K562 (cell line): ENCODE measurements at regions not wholly inside any gene's neighbourhood (a gene's known extent, or its start where the extent isn't known, plus 50 kb on each side); places are given as distances from the start of the nearest gene placed in this dataset.

Experiments
- ATAC-seq: fragments of 200-7000 bp; cut with Tn5 transposase; 3 replicates; pipeline ENCODE4 v1.9.1; 2020; ENCODE audit warnings: moderate library complexity
- BruUV-seq: library from RNA; stranded (reverse); fragments of 400-500 nt; replicated peaks from 2 replicates; lab custom pipeline; 2021; lab: Mats Ljungman, UMichigan
- CTCF ChIA-PET: fragments of 300-600 bp; formaldehyde crosslinking; extraction: SDS; loops from one replicate; lab custom pipeline; 2021; ENCODE audit warnings: low intra/inter-chr PET ratio; lab: Yijun Ruan, JAX
- POLR2A ChIA-PET: fragments of 300-600, 350-650 bp; sonication (Branson Sonifier 250); formaldehyde crosslinking; extraction: SDS; loops from one replicate; lab custom pipeline; 2021; ENCODE audit warnings: antibody characterized with exemption, inconsistent platforms; lab: Yijun Ruan, JAX
- DNase-seq, 4 experiments: peaks; one replicate each; pipeline versions ENCODE4 v3.0.0 to v3.0.0-alpha.2; 2011 to 2018; ENCODE audit warnings: low spot score in 3 of 4, mixed read lengths in 3 of 4; ENCODE audit errors: extremely low read depth in 1 of 4
- FAIRE-seq: peaks from 2 replicates; lab custom pipeline; 2011; peaks lifted over from hg19 to GRCh38; lab: Jason Lieb, UNC
- H2AFZ ChIP-seq: 2 replicates; pipeline ENCODE4 v1.6.0; 2011; ENCODE audit warnings: low read depth, low read length, control low read depth, inconsistent platforms
- H3K27ac ChIP-seq: fragments of 200-600 bp; 3 replicates; pipeline ENCODE4 v1.8.0; 2011; ENCODE audit warnings: low read depth, mild to moderate bottlenecking, control low read depth, inconsistent platforms, low read length, moderate library complexity, mixed read lengths; ENCODE audit errors: extremely low read depth
- H3K27me3 ChIP-seq, 2 experiments: fragments of 300-600 bp in 1 of 2; 2 replicates in 1 of 2; 3 replicates in 1 of 2; pipeline versions ENCODE4 v1.6.0 to v1.8.0; 2011; ENCODE audit warnings: inconsistent platforms in 2 of 2, low read length in 2 of 2, mild to moderate bottlenecking in 1 of 2, mixed read lengths in 1 of 2, moderate library complexity in 1 of 2; ENCODE audit not compliant: control insufficient read depth in 2 of 2, insufficient read depth in 2 of 2
- H3K36me3 ChIP-seq: fragments of 300-600 bp; 3 replicates; pipeline ENCODE4 v1.8.0; 2011; ENCODE audit warnings: mild to moderate bottlenecking, low read length, inconsistent platforms; ENCODE audit not compliant: control insufficient read depth, insufficient read depth
- H3K4me1 ChIP-seq, 2 experiments: fragments of 200-600 bp in 1 of 2; replicated peaks in 1 of 2; 2 replicates in 1 of 2; 3 replicates in 1 of 2; pipeline versions ENCODE4 v1.5.1 to v1.8.0; 2011; ENCODE audit warnings: inconsistent platforms in 2 of 2, low read length in 2 of 2, mild to moderate bottlenecking in 1 of 2, mixed read lengths in 1 of 2, moderate library complexity in 1 of 2; ENCODE audit not compliant: control insufficient read depth in 2 of 2, insufficient read depth in 2 of 2
- H3K4me2 ChIP-seq: 2 replicates; pipeline ENCODE4 v1.6.1; 2011; ENCODE audit warnings: low read length, control low read depth, inconsistent platforms, mixed read lengths; ENCODE audit not compliant: insufficient read depth
- H3K4me3 ChIP-seq: fragments of 200-600 bp; sonication (generic), shearing (Covaris generic); 2 replicates; pipeline ENCODE4 v1.5.1; 2016; ENCODE audit warnings: control low read depth, inconsistent platforms
- H3K79me2 ChIP-seq: fragments of 200-600 bp; 3 replicates; pipeline ENCODE4 v1.8.0; 2011; ENCODE audit warnings: low read length, inconsistent platforms; ENCODE audit not compliant: control insufficient read depth, insufficient read depth
- H3K9ac ChIP-seq, 2 experiments: 2 replicates each; pipeline versions ENCODE4 v1.6.0 to v1.6.1; 2011; ENCODE audit warnings: low read depth in 2 of 2, low read length in 2 of 2, control low read depth in 1 of 2, inconsistent platforms in 1 of 2, mild to moderate bottlenecking in 1 of 2, mixed read lengths in 1 of 2; ENCODE audit not compliant: insufficient read depth in 1 of 2
- H3K9me1 ChIP-seq: one replicate; pipeline ENCODE4 v1.6.0; 2011; ENCODE audit warnings: inconsistent platforms, mild to moderate bottlenecking, low read length, moderate library complexity; ENCODE audit not compliant: control insufficient read depth, insufficient read depth
- H3K9me3 ChIP-seq: replicated peaks from 2 replicates; pipeline ENCODE4 v1.5.1; 2011; ENCODE audit warnings: low read depth, low read length, inconsistent platforms; ENCODE audit not compliant: control insufficient read depth, insufficient read depth
- H4K20me1 ChIP-seq: replicated peaks from 2 replicates; pipeline ENCODE4 v1.6.1; 2011; ENCODE audit warnings: low read length, inconsistent platforms, mixed read lengths; ENCODE audit not compliant: control insufficient read depth, insufficient read depth
- ARID1B ChIP-seq: fragments of 450-650 bp; IDR thresholded peaks from 2 replicates; pipeline ENCODE4 v1.6.1; 2016; ENCODE audit warnings: antibody characterized with exemption, mild to moderate bottlenecking, inconsistent platforms
- POLR3A ChIP-seq: IDR thresholded peaks from 2 replicates; pipeline ENCODE4 v1.6.1; 2011; ENCODE audit warnings: borderline replicate concordance, mild to moderate bottlenecking, moderate library complexity; ENCODE audit not compliant: insufficient read length, insufficient read depth; ENCODE audit errors: extremely low read depth
- POU5F1 ChIP-seq: fragments of 150-350 bp; IDR thresholded peaks from 2 replicates; pipeline ENCODE4 v1.6.1; 2014; ENCODE audit warnings: borderline replicate concordance, low read length, low read depth, mild to moderate bottlenecking; ENCODE audit not compliant: partially characterized antibody
- PTRF ChIP-seq: fragments of 450-650 bp; IDR thresholded peaks from 2 replicates; pipeline ENCODE4 v1.6.1; 2016; ENCODE audit warnings: mild to moderate bottlenecking, missing genetic modification characterization, missing compliant biosample characterization
- ZNF668 ChIP-seq: fragments of 250-450 bp; sonication (Bioruptor Pico); IDR thresholded peaks from 2 replicates; pipeline ENCODE4 v1.8.0; 2022; ENCODE audit warnings: mild to moderate bottlenecking, inconsistent platforms
- ZNF778 ChIP-seq: fragments of 450-650 bp; formaldehyde crosslinking; IDR thresholded peaks from 2 replicates; pipeline ENCODE4 v1.4.0; 2020; ENCODE audit warnings: mild to moderate bottlenecking, moderate library complexity
- WGBS: fragments of 100-300 bp; shearing (Covaris generic); methylation state at CpG from one replicate; pipeline ENCODE4 v1.1.6; 2016; ENCODE audit warnings: low coverage, mixed read lengths; ENCODE audit not compliant: insufficient coverage; ENCODE audit errors: missing lambda C conversion rate; 5-methylcytosine and 5-hydroxymethylcytosine counted together
- in situ Hi-C: fragments of 300-500 bp; cut with MboI; formaldehyde crosslinking; loops from 4 replicates; pipeline ENCODE4 v1.15.0; 2018; ENCODE audit warnings: inconsistent platforms, mixed read lengths
- intact Hi-C: fragments of 100-400 bp; cut with micrococcal nuclease; formaldehyde crosslinking; loops from 2 replicates; pipeline ENCODE4 v1.14.2; 2022
- TF ChIP-seq, protein P1 (sequence below): fragments of 250-450 bp; sonication (Bioruptor Pico); IDR thresholded peaks from 2 replicates; pipeline ENCODE4 v1.4.0; 2020
- TF ChIP-seq, protein P2 (sequence below): fragments of 450-650 bp; IDR thresholded peaks from 2 replicates; pipeline ENCODE4 v1.6.1; 2017; ENCODE audit warnings: antibody characterized with exemption, mild to moderate bottlenecking
- TF ChIP-seq, protein P3 (sequence below): fragments of 450-650 bp; IDR thresholded peaks from 2 replicates; pipeline ENCODE4 v1.7.0; 2016; ENCODE audit warnings: borderline replicate concordance

DNA sequence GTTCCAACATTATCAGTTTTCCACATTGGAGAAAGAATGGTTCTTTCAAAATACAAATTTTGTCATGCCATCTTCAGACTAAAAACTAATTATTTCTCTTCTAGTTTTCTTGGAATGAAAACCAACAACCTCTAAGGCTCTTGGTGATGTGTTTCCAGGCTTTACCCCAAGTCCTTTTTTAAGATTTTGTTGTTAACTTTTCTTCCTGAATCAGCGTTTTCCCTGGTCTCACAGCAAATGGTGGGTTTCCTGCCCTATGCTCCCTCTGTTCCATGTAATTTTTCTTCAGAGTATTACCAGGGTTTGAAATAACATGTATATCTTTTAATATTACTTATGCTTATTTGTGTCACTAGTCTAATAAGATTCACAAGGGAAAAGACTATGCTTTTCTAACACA lies 1311.9 kb downstream of the LRFN5 start:
- in situ Hi-C loops (no loop called here), intact Hi-C loops (no loop called here)
- H3K27me3 ChIP-seq, result no peaks in the 10 kb centered on the region
- H3K4me1 ChIP-seq, result no peaks in the 10 kb centered on the region
- ChIA-PET POLR2A (no interaction called here), CTCF (no interaction called here)
- H3K36me3 ChIP-seq, result no peaks in the 10 kb centered on the region
- no peak overlapping the region for H2AFZ ChIP-seq
- no TSS peak for BruUV-seq
- FAIRE-seq (no peak), ATAC-seq (no peak), DNase-seq (no peak)
- no peak overlapping the region for H3K4me2 ChIP-seq
- no peak overlapping the region for H3K9ac ChIP-seq
- no peaks in the 10 kb centered on the region for H4K20me1 ChIP-seq
- H3K9me1 ChIP-seq, result no peaks in the 10 kb centered on the region
- H3K27ac ChIP-seq, result no peak overlapping the region
- no peaks in the 10 kb centered on the region for H3K79me2 ChIP-seq
- no CpG with 5 or more reads among the region's 1 CpG for WGBS
- no peaks in the 10 kb centered on the region for H3K9me3 ChIP-seq
- H3K4me3 ChIP-seq, result no peak overlapping the region
- no peak for TF ChIP-seq POLR3A
- TF ChIP-seq, protein P1, sequence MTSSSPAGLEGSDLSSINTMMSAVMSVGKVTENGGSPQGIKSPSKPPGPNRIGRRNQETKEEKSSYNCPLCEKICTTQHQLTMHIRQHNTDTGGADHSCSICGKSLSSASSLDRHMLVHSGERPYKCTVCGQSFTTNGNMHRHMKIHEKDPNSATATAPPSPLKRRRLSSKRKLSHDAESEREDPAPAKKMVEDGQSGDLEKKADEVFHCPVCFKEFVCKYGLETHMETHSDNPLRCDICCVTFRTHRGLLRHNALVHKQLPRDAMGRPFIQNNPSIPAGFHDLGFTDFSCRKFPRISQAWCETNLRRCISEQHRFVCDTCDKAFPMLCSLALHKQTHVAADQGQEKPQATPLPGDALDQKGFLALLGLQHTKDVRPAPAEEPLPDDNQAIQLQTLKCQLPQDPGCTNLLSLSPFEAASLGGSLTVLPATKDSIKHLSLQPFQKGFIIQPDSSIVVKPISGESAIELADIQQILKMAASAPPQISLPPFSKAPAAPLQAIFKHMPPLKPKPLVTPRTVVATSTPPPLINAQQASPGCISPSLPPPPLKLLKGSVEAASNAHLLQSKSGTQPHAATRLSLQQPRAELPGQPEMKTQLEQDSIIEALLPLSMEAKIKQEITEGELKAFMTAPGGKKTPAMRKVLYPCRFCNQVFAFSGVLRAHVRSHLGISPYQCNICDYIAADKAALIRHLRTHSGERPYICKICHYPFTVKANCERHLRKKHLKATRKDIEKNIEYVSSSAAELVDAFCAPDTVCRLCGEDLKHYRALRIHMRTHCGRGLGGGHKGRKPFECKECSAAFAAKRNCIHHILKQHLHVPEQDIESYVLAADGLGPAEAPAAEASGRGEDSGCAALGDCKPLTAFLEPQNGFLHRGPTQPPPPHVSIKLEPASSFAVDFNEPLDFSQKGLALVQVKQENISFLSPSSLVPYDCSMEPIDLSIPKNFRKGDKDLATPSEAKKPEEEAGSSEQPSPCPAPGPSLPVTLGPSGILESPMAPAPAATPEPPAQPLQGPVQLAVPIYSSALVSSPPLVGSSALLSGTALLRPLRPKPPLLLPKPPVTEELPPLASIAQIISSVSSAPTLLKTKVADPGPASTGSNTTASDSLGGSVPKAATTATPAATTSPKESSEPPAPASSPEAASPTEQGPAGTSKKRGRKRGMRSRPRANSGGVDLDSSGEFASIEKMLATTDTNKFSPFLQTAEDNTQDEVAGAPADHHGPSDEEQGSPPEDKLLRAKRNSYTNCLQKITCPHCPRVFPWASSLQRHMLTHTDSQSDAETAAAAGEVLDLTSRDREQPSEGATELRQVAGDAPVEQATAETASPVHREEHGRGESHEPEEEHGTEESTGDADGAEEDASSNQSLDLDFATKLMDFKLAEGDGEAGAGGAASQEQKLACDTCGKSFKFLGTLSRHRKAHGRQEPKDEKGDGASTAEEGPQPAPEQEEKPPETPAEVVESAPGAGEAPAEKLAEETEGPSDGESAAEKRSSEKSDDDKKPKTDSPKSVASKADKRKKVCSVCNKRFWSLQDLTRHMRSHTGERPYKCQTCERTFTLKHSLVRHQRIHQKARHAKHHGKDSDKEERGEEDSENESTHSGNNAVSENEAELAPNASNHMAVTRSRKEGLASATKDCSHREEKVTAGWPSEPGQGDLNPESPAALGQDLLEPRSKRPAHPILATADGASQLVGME (CRISPR knock-in tag), result no peak
- TF ChIP-seq, protein P2, sequence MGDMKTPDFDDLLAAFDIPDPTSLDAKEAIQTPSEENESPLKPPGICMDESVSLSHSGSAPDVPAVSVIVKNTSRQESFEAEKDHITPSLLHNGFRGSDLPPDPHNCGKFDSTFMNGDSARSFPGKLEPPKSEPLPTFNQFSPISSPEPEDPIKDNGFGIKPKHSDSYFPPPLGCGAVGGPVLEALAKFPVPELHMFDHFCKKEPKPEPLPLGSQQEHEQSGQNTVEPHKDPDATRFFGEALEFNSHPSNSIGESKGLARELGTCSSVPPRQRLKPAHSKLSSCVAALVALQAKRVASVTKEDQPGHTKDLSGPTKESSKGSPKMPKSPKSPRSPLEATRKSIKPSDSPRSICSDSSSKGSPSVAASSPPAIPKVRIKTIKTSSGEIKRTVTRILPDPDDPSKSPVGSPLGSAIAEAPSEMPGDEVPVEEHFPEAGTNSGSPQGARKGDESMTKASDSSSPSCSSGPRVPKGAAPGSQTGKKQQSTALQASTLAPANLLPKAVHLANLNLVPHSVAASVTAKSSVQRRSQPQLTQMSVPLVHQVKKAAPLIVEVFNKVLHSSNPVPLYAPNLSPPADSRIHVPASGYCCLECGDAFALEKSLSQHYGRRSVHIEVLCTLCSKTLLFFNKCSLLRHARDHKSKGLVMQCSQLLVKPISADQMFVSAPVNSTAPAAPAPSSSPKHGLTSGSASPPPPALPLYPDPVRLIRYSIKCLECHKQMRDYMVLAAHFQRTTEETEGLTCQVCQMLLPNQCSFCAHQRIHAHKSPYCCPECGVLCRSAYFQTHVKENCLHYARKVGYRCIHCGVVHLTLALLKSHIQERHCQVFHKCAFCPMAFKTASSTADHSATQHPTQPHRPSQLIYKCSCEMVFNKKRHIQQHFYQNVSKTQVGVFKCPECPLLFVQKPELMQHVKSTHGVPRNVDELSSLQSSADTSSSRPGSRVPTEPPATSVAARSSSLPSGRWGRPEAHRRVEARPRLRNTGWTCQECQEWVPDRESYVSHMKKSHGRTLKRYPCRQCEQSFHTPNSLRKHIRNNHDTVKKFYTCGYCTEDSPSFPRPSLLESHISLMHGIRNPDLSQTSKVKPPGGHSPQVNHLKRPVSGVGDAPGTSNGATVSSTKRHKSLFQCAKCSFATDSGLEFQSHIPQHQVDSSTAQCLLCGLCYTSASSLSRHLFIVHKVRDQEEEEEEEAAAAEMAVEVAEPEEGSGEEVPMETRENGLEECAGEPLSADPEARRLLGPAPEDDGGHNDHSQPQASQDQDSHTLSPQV, result no peak
- TF ChIP-seq ZNF668 (CRISPR knock-in tag), result no peak
- TF ChIP-seq POU5F1, result no peak
- no peak for TF ChIP-seq ARID1B
- TF ChIP-seq PTRF (tag), result no peak
- no peak for TF ChIP-seq ZNF778 (CRISPR knock-in tag)
- TF ChIP-seq, protein P3, sequence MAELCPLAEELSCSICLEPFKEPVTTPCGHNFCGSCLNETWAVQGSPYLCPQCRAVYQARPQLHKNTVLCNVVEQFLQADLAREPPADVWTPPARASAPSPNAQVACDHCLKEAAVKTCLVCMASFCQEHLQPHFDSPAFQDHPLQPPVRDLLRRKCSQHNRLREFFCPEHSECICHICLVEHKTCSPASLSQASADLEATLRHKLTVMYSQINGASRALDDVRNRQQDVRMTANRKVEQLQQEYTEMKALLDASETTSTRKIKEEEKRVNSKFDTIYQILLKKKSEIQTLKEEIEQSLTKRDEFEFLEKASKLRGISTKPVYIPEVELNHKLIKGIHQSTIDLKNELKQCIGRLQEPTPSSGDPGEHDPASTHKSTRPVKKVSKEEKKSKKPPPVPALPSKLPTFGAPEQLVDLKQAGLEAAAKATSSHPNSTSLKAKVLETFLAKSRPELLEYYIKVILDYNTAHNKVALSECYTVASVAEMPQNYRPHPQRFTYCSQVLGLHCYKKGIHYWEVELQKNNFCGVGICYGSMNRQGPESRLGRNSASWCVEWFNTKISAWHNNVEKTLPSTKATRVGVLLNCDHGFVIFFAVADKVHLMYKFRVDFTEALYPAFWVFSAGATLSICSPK, result no peak
